K562 (cell line): ENCODE measurements at regions not wholly inside any gene's neighbourhood (a gene's known extent, or its start where the extent isn't known, plus 50 kb on each side); places are given as distances from the start of the nearest gene placed in this dataset.

Experiments used
- ATAC-seq: fragments of 200-7000 bp; cut with Tn5 transposase; 3 replicates; pipeline ENCODE4 v1.9.1; 2020; ENCODE audit warnings: moderate library complexity
- BruUV-seq: library from RNA; stranded (reverse); fragments of 400-500 nt; replicated peaks from 2 replicates; lab custom pipeline; 2021; lab: Mats Ljungman, UMichigan
- CTCF ChIA-PET: fragments of 300-600 bp; formaldehyde crosslinking; extraction: SDS; loops from one replicate; lab custom pipeline; 2021; ENCODE audit warnings: low intra/inter-chr PET ratio; lab: Yijun Ruan, JAX
- POLR2A ChIA-PET: fragments of 300-600, 350-650 bp; sonication (Branson Sonifier 250); formaldehyde crosslinking; extraction: SDS; loops from one replicate; lab custom pipeline; 2021; ENCODE audit warnings: antibody characterized with exemption, inconsistent platforms; lab: Yijun Ruan, JAX
- DNase-seq, 4 experiments: peaks; one replicate each; pipeline versions ENCODE4 v3.0.0 to v3.0.0-alpha.2; 2011 to 2018; ENCODE audit warnings: low spot score in 3 of 4, mixed read lengths in 3 of 4; ENCODE audit errors: extremely low read depth in 1 of 4
- FAIRE-seq: peaks from 2 replicates; lab custom pipeline; 2011; peaks lifted over from hg19 to GRCh38; lab: Jason Lieb, UNC
- H2AFZ ChIP-seq: 2 replicates; pipeline ENCODE4 v1.6.0; 2011; ENCODE audit warnings: low read depth, low read length, control low read depth, inconsistent platforms
- H3K27ac ChIP-seq: fragments of 200-600 bp; 3 replicates; pipeline ENCODE4 v1.8.0; 2011; ENCODE audit warnings: low read depth, mild to moderate bottlenecking, control low read depth, inconsistent platforms, low read length, moderate library complexity, mixed read lengths; ENCODE audit errors: extremely low read depth
- H3K27me3 ChIP-seq, 2 experiments: fragments of 300-600 bp in 1 of 2; 2 replicates in 1 of 2; 3 replicates in 1 of 2; pipeline versions ENCODE4 v1.6.0 to v1.8.0; 2011; ENCODE audit warnings: inconsistent platforms in 2 of 2, low read length in 2 of 2, mild to moderate bottlenecking in 1 of 2, mixed read lengths in 1 of 2, moderate library complexity in 1 of 2; ENCODE audit not compliant: control insufficient read depth in 2 of 2, insufficient read depth in 2 of 2
- H3K36me3 ChIP-seq: fragments of 300-600 bp; 3 replicates; pipeline ENCODE4 v1.8.0; 2011; ENCODE audit warnings: mild to moderate bottlenecking, low read length, inconsistent platforms; ENCODE audit not compliant: control insufficient read depth, insufficient read depth
- H3K4me1 ChIP-seq, 2 experiments: fragments of 200-600 bp in 1 of 2; replicated peaks in 1 of 2; 2 replicates in 1 of 2; 3 replicates in 1 of 2; pipeline versions ENCODE4 v1.5.1 to v1.8.0; 2011; ENCODE audit warnings: inconsistent platforms in 2 of 2, low read length in 2 of 2, mild to moderate bottlenecking in 1 of 2, mixed read lengths in 1 of 2, moderate library complexity in 1 of 2; ENCODE audit not compliant: control insufficient read depth in 2 of 2, insufficient read depth in 2 of 2
- H3K4me2 ChIP-seq: 2 replicates; pipeline ENCODE4 v1.6.1; 2011; ENCODE audit warnings: low read length, control low read depth, inconsistent platforms, mixed read lengths; ENCODE audit not compliant: insufficient read depth
- H3K4me3 ChIP-seq: fragments of 200-600 bp; sonication (generic), shearing (Covaris generic); 2 replicates; pipeline ENCODE4 v1.5.1; 2016; ENCODE audit warnings: control low read depth, inconsistent platforms
- H3K79me2 ChIP-seq: fragments of 200-600 bp; 3 replicates; pipeline ENCODE4 v1.8.0; 2011; ENCODE audit warnings: low read length, inconsistent platforms; ENCODE audit not compliant: control insufficient read depth, insufficient read depth
- H3K9ac ChIP-seq, 2 experiments: 2 replicates each; pipeline versions ENCODE4 v1.6.0 to v1.6.1; 2011; ENCODE audit warnings: low read depth in 2 of 2, low read length in 2 of 2, control low read depth in 1 of 2, inconsistent platforms in 1 of 2, mild to moderate bottlenecking in 1 of 2, mixed read lengths in 1 of 2; ENCODE audit not compliant: insufficient read depth in 1 of 2
- H3K9me1 ChIP-seq: one replicate; pipeline ENCODE4 v1.6.0; 2011; ENCODE audit warnings: inconsistent platforms, mild to moderate bottlenecking, low read length, moderate library complexity; ENCODE audit not compliant: control insufficient read depth, insufficient read depth
- H3K9me3 ChIP-seq: replicated peaks from 2 replicates; pipeline ENCODE4 v1.5.1; 2011; ENCODE audit warnings: low read depth, low read length, inconsistent platforms; ENCODE audit not compliant: control insufficient read depth, insufficient read depth
- H4K20me1 ChIP-seq: replicated peaks from 2 replicates; pipeline ENCODE4 v1.6.1; 2011; ENCODE audit warnings: low read length, inconsistent platforms, mixed read lengths; ENCODE audit not compliant: control insufficient read depth, insufficient read depth
- BCL6 ChIP-seq: fragments of 250-450 bp; sonication (Bioruptor Pico); IDR thresholded peaks from 2 replicates; pipeline ENCODE4 v1.4.0; 2020
- CBFA2T2 ChIP-seq: fragments of 450-650 bp; conservative IDR thresholded peaks from 2 replicates; pipeline ENCODE4 v1.6.1; 2017; ENCODE audit warnings: mild to moderate bottlenecking
- MEIS2 ChIP-seq: fragments of 450-650 bp; IDR thresholded peaks from 2 replicates; pipeline ENCODE4 v1.6.1; 2014; ENCODE audit warnings: mild to moderate bottlenecking; ENCODE audit not compliant: partially characterized antibody
- NFYB ChIP-seq: IDR thresholded peaks from 2 replicates; pipeline ENCODE4 v1.6.1; 2011; ENCODE audit warnings: mild to moderate bottlenecking, moderate library complexity; ENCODE audit not compliant: insufficient read length; ENCODE audit errors: extremely low read depth
- SREBF2 ChIP-seq: sonication (generic); formaldehyde crosslinking; IDR thresholded peaks from 2 replicates; pipeline ENCODE4 v1.4.0; 2020; ENCODE audit warnings: mild to moderate bottlenecking, missing genetic modification reagents
- ZNF232 ChIP-seq: sonication (generic); formaldehyde crosslinking; IDR thresholded peaks from 2 replicates; pipeline ENCODE4 v1.8.0; 2022; ENCODE audit warnings: mild to moderate bottlenecking, missing genetic modification reagents
- WGBS: fragments of 100-300 bp; shearing (Covaris generic); methylation state at CpG from one replicate; pipeline ENCODE4 v1.1.6; 2016; ENCODE audit warnings: low coverage, mixed read lengths; ENCODE audit not compliant: insufficient coverage; ENCODE audit errors: missing lambda C conversion rate; 5-methylcytosine and 5-hydroxymethylcytosine counted together
- in situ Hi-C: fragments of 300-500 bp; cut with MboI; formaldehyde crosslinking; loops from 4 replicates; pipeline ENCODE4 v1.15.0; 2018; ENCODE audit warnings: inconsistent platforms, mixed read lengths
- intact Hi-C: fragments of 100-400 bp; cut with micrococcal nuclease; formaldehyde crosslinking; loops from 2 replicates; pipeline ENCODE4 v1.14.2; 2022
- TF ChIP-seq, protein P1 (sequence below): fragments of 450-650 bp; formaldehyde crosslinking; IDR thresholded peaks from 2 replicates; pipeline ENCODE4 v1.4.0; 2022; ENCODE audit warnings: missing genetic modification characterization
- TF ChIP-seq, protein P2 (sequence below): fragments of 450-650 bp; formaldehyde crosslinking; IDR thresholded peaks from 2 replicates; pipeline ENCODE4 v1.4.0; 2020; ENCODE audit warnings: mild to moderate bottlenecking, moderate library complexity

DNA sequence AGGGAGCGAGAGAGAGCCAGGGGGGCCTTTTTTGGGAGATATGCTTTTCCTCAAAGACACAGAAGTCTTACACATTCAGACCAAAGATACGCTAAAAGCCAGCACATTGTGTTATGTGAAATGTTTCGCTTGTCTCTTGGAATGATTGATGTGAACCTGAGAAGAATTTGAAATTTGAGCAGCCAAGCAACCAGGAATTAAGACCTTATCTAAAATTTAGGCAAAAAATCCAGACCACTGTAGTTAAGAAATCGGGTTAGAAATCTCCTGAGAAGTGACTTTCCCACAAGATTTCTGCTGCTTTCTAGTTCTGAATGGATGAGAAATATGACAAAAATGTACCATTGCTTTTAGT is 223.2 kb upstream of the GMDS start:
- CTCF ChIA-PET, result no interaction called here

DNA sequence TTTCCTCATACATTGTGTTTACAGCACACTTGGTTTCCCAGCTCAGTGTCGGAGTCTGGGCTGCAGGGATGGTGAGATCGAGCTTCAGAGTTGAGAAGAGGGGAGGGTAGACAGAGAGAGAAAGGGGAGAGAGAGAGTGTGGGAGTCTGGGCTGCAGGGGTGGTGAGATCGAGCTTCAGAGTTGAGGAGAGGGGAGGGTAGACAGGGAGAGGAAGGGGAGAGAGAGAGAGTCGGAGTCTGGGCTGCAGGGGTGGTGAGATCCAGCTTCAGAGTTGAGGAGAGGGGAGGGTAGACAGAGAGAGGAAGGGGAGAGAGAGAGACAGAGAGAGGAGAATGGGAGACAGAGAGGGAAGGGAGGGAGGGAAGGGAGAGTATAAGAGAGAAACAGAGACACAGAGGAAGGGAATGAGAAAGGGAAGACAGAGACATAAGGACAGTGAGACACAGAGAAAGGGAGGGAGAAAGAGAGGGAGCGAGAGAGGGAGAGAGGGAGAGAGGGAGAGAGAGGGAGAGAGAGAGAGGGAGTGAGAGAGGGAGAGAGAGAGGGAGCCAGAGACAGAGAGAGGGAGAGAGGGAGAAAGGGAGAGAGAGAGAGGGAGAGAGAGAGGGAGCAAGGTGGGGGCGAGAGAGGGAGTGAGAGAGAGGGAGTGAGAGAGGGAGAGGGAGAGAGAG is 222.7 kb upstream of the GMDS start:
- H3K9me1 ChIP-seq, result no peaks in the 10 kb centered on the region
- intact Hi-C loops (no loop called here), in situ Hi-C loops (no loop called here)
- no peaks in the 10 kb centered on the region for H3K4me1 ChIP-seq
- CTCF ChIA-PET, result no interaction called here
- FAIRE-seq (no peak), ATAC-seq (no peak), DNase-seq (no peak)
- TF ChIP-seq CBFA2T2 (no peak), NFYB (no peak)
- TF ChIP-seq, protein P1, sequence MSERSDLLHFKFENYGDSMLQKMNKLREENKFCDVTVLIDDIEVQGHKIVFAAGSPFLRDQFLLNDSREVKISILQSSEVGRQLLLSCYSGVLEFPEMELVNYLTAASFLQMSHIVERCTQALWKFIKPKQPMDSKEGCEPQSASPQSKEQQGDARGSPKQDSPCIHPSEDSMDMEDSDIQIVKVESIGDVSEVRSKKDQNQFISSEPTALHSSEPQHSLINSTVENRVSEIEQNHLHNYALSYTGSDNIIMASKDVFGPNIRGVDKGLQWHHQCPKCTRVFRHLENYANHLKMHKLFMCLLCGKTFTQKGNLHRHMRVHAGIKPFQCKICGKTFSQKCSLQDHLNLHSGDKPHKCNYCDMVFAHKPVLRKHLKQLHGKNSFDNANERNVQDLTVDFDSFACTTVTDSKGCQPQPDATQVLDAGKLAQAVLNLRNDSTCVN (CRISPR knock-in tag), result peak; percentile 74; the same call in 1 of the 2 replicates
- H3K4me3 ChIP-seq, result no peak overlapping the region
- H3K9me3 ChIP-seq, result no peaks in the 10 kb centered on the region
- no peaks in the 10 kb centered on the region for H3K36me3 ChIP-seq
- no peak overlapping the region for H3K9ac ChIP-seq
- no peaks in the 10 kb centered on the region for H3K79me2 ChIP-seq
- no peak overlapping the region for H3K4me2 ChIP-seq
- no TSS peak for BruUV-seq
- H3K27me3 ChIP-seq, result peaks cover 56 to 70% of the 10 kb centered on the region in 2 experiments
- H2AFZ ChIP-seq, result no peak overlapping the region
- no peak overlapping the region for H3K27ac ChIP-seq
- WGBS, result 0% methylated on average over 6 of the region's 6 CpGs
- POLR2A ChIA-PET, result interaction anchor here (0.6 kb wide), 1 partner anchor 23 kb away, joined by 3 read pairs; no protein-coding TSS in a partner anchor
- H4K20me1 ChIP-seq, result peaks cover 6% of the 10 kb centered on the region; the same call in 1 of the 2 replicates

More for the DNA sequence above, 223.2 kb upstream of the GMDS start:
- Histone ChIP-seq H3K9me3 (no peaks in the 10 kb centered on the region), H3K9me1 (no peaks in the 10 kb centered on the region), H3K79me2 (no peaks in the 10 kb centered on the region), H3K27me3 (peaks cover 52 to 70% of the 10 kb centered on the region in 2 experiments; a peak in 4 of 5 replicates), H3K27ac (no peak overlapping the region), H3K4me1 (no peaks in the 10 kb centered on the region), H3K9ac (no peak overlapping the region), H2AFZ (no peak overlapping the region), H3K36me3 (no peaks in the 10 kb centered on the region), H4K20me1 (peaks cover 6% of the 10 kb centered on the region; the same call in 1 of the 2 replicates), H3K4me3 (no peak overlapping the region), H3K4me2 (no peak overlapping the region)
- no peak for TF ChIP-seq BCL6 (CRISPR knock-in tag)
- TF ChIP-seq MEIS2, result peak; percentile 19
- no peak for TF ChIP-seq SREBF2 (CRISPR knock-in tag)
- TF ChIP-seq ZNF232 (CRISPR knock-in tag), result no peak
- TF ChIP-seq, protein P2, sequence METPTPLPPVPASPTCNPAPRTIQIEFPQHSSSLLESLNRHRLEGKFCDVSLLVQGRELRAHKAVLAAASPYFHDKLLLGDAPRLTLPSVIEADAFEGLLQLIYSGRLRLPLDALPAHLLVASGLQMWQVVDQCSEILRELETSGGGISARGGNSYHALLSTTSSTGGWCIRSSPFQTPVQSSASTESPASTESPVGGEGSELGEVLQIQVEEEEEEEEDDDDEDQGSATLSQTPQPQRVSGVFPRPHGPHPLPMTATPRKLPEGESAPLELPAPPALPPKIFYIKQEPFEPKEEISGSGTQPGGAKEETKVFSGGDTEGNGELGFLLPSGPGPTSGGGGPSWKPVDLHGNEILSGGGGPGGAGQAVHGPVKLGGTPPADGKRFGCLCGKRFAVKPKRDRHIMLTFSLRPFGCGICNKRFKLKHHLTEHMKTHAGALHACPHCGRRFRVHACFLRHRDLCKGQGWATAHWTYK (CRISPR knock-in tag), result no peak
- no peak for FAIRE-seq
- POLR2A ChIA-PET, result no interaction called here
- no peak for ATAC-seq
- DNase-seq, result no peak
- intact Hi-C loops, result no loop called here
- in situ Hi-C loops, result no loop called here
- no TSS peak for BruUV-seq
- WGBS, result 0% methylated on average over 4 of the region's 4 CpGs
